GM12875 (cell line): ENCODE measurements at regions not wholly inside any gene's neighbourhood (a gene's known extent, or its start where the extent isn't known, plus 50 kb on each side); places are given as distances from the start of the nearest gene placed in this dataset.
"Not testable (repeated sequence)": the region's sequence is repeated elsewhere in the genome, so short reads cannot be mapped to it uniquely, and the experiment has no call there.

Source experiments
- H3K4me3 ChIP-seq: one replicate; pipeline ENCODE4 v1.5.1; 2011; ENCODE audit warnings: low read depth, low read length, control low read depth
- CTCF ChIP-seq: IDR thresholded peaks from 2 replicates; pipeline ENCODE4 v1.5.1; 2011; ENCODE audit warnings: low read depth, mild to moderate bottlenecking, control low read depth, inconsistent platforms, low read length, moderate library complexity, borderline replicate concordance; ENCODE audit not compliant: insufficient read depth

GRCh38 chr18:8996771-8997432 lies 105.6 kb upstream of the NDUFV2 start:
- H3K4me3 ChIP-seq: no peak overlapping the region
- no peak for TF ChIP-seq CTCF

GRCh38 chr18:8997634-8998033 lies 104.9 kb upstream of the NDUFV2 start:
- H3K4me3 ChIP-seq: no peak overlapping the region
- no peak for TF ChIP-seq CTCF

- no peak overlapping the region for H3K4me3 ChIP-seq
- TF ChIP-seq CTCF: no peak
Observed at GRCh38 chr18:8998481-8999217, 103.8 kb upstream of the NDUFV2 start.

GRCh38 chr18:8999872-9000271 lies 102.6 kb upstream of the NDUFV2 start:
- TF ChIP-seq CTCF: no peak
- H3K4me3 ChIP-seq: no peak overlapping the region

GRCh38 chr18:9000733-9001132 lies 101.8 kb upstream of the NDUFV2 start:
- no peak for TF ChIP-seq CTCF
- H3K4me3 ChIP-seq: no peak overlapping the region

GRCh38 chr18:9001209-9001608 lies 101.3 kb upstream of the NDUFV2 start:
- H3K4me3 ChIP-seq: no peak overlapping the region
- TF ChIP-seq CTCF: no peak

- TF ChIP-seq CTCF: no peak
Observed at GRCh38 chr18:9003406-9004100, 98.9 kb upstream of the NDUFV2 start.

GRCh38 chr18:9004308-9004707 lies 98.2 kb upstream of the NDUFV2 start:
- not testable (repeated sequence) for H3K4me3 ChIP-seq

More at GRCh38 chr18:9003406-9004100, 98.9 kb upstream of the NDUFV2 start:
- no peak overlapping the region for H3K4me3 ChIP-seq

GRCh38 chr18:9007700-9008099 lies 94.8 kb upstream of the NDUFV2 start:
- not testable (repeated sequence) for H3K4me3 ChIP-seq
